ENCODE measurements at regions not wholly inside any gene's neighbourhood (a gene's known extent, or its start where the extent isn't known, plus 50 kb on each side); places are given as distances from the start of the nearest gene placed in this dataset.

GRCh38 chr11:130706572-130706971 is 209.7 kb downstream of the SNX19 start:
- TF ChIP-seq REST (IDR thresholded peaks at IDR 0.05; ENCODE audit: insufficient read depth in 1 of 2, low read depth in 2 of 2, low read length in 2 of 2) (no peak), TAF1 (IDR thresholded peaks at IDR 0.05; ENCODE audit: borderline replicate concordance, insufficient read depth, low read length) (no peak), POLR2AphosphoS5 (IDR thresholded peaks at IDR 0.05; ENCODE audit: low read depth, low read length) (no peak), SIN3A (IDR thresholded peaks at IDR 0.05; ENCODE audit: borderline replicate concordance, insufficient read depth, low read length) (no peak), FOXP2 (optimal IDR thresholded peaks at IDR 0.05; ENCODE audit: borderline replicate concordance, extremely low read depth, extremely low read length, insufficient read depth) (no peak)

All from PFSK-1 (cell line).